ENCODE measurements at regions not wholly inside any gene's neighbourhood (a gene's known extent, or its start where the extent isn't known, plus 50 kb on each side); places are given as distances from the start of the nearest gene placed in this dataset.

DNA sequence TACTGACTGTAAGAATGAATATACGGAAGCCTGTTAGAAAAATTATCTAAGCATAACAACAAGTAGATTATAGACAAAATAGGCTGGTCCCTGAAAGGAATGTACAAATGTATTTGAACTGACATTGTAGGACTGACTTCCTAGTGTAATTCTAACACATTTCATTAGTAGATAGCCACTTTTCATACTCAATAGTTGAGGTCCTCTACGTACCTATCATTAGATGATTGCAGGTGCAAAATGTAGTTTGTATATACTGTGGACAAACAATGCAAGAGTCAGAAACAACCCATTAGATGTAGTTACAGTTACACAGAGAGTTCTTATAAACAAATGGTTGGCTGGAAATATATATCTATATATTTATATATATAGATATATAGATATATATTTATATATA, 402.3 kb upstream of the SLITRK6 start:
- DNase-seq (ENCODE audit: low read depth, low spot score), result no peak
- H3K36me3 ChIP-seq (ENCODE audit: control insufficient read depth, insufficient read depth, low read length), result no peaks in the 10 kb centered on the region

DNA sequence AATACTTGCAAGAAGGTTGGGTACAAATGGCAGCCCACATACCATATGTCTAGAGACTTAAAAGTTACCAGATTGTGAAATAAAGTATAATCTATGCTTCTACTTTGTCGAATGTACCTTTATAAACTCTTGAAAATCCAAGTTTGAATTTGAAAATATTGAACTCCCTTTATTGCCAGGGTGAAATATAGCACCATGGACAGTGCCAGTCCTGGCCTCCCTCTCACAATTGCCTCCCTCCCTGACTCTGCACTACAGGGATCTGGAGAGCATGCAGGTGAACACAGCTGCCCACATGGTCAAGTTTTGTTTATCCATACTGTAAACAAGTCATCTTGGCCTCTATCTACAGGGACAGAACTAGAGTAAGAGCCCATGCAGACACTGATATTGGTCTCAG, 394.1 kb upstream of the SLITRK6 start:
- peaks cover 2% of the 10 kb centered on the region; the same call in 1 of the 2 replicates for H3K4me1 ChIP-seq (ENCODE audit: control insufficient read depth, insufficient read depth, low read length)
- WGBS (ENCODE audit: insufficient coverage, insufficient read length), result no CpG with 5 or more reads among the region's 1 CpG
- no peaks in the 10 kb centered on the region for H3K9me3 ChIP-seq (ENCODE audit: control insufficient read depth, insufficient read depth, low read length)
- DNase-seq (ENCODE audit: low read depth, low spot score), result no peak
- no peaks in the 10 kb centered on the region for H3K27me3 ChIP-seq (ENCODE audit: control insufficient read depth, insufficient read depth, low read length)
- no peak overlapping the region for H3K4me3 ChIP-seq (ENCODE audit: low read length)
- H3K27ac ChIP-seq (ENCODE audit: low read length), result no peak overlapping the region
- H3K36me3 ChIP-seq (ENCODE audit: control insufficient read depth, insufficient read depth, low read length), result no peaks in the 10 kb centered on the region

More for the DNA sequence above, 402.3 kb upstream of the SLITRK6 start:
- H3K9me3 ChIP-seq (ENCODE audit: control insufficient read depth, insufficient read depth, low read length), result no peaks in the 10 kb centered on the region
- H3K27ac ChIP-seq (ENCODE audit: low read length), result no peak overlapping the region
- no peaks in the 10 kb centered on the region for H3K4me1 ChIP-seq (ENCODE audit: control insufficient read depth, insufficient read depth, low read length)
- no peak overlapping the region for H3K4me3 ChIP-seq (ENCODE audit: low read length)
- H3K27me3 ChIP-seq (ENCODE audit: control insufficient read depth, insufficient read depth, low read length), result no peaks in the 10 kb centered on the region
- no CpG with 5 or more reads among the region's 2 CpGs for WGBS (ENCODE audit: insufficient coverage, insufficient read length)

DNA sequence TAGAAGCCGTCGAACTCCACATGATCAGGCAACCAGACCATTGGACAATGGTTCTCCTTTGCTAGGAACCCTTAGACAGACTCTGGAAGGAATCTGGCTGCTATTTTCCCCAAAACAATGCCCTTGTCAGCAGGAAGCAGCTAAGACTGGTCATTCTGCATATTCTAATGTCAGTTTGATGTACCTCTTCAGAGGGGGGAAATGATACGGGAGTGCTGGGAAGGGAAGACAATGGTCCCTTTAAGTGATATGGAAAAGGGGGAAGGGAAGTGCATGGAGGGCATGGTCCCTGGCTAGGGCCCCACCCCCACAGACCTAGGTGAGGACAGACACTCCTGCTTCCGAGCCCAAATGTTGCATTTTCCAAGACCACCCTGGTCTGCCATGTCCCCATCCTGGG, 389.0 kb upstream of the SLITRK6 start:
- WGBS (ENCODE audit: insufficient coverage, insufficient read length), result no CpG with 5 or more reads among the region's 4 CpGs
- no peaks in the 10 kb centered on the region for H3K27me3 ChIP-seq (ENCODE audit: control insufficient read depth, insufficient read depth, low read length)
- DNase-seq (ENCODE audit: low read depth, low spot score), result no peak
- peaks cover 2% of the 10 kb centered on the region; the same call in 1 of the 2 replicates for H3K4me1 ChIP-seq (ENCODE audit: control insufficient read depth, insufficient read depth, low read length)
- H3K27ac ChIP-seq (ENCODE audit: low read length), result no peak overlapping the region
- no peaks in the 10 kb centered on the region for H3K36me3 ChIP-seq (ENCODE audit: control insufficient read depth, insufficient read depth, low read length)
- no peak overlapping the region for H3K4me3 ChIP-seq (ENCODE audit: low read length)
- no peaks in the 10 kb centered on the region for H3K9me3 ChIP-seq (ENCODE audit: control insufficient read depth, insufficient read depth, low read length)

DNA sequence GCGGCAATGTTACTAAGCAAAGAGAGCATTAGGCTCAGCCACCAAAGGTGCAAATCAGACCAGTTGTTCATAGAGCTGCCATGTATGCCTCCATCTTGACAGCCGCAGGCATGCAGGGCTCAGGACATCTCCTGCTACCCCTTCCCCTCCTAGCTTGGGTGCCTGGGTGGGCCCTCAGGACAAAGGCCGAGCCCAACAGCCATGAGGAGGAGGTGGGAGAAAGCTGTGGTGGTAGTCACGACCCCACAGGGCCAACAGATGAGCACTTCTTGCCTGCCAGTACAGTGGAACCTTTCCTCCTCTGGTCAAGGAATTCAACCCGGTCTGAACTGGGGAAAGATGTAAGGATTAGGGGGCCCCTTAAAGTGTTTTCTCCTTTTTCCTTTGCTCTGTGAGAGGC, 386.4 kb upstream of the SLITRK6 start:
- Histone ChIP-seq H3K4me3 (ENCODE audit: low read length) (no peak overlapping the region), H3K27me3 (ENCODE audit: control insufficient read depth, insufficient read depth, low read length) (no peaks in the 10 kb centered on the region), H3K27ac (ENCODE audit: low read length) (no peak overlapping the region), H3K4me1 (ENCODE audit: control insufficient read depth, insufficient read depth, low read length) (peaks cover 2% of the 10 kb centered on the region; the same call in 1 of the 2 replicates), H3K36me3 (ENCODE audit: control insufficient read depth, insufficient read depth, low read length) (no peaks in the 10 kb centered on the region), H3K9me3 (ENCODE audit: control insufficient read depth, insufficient read depth, low read length) (no peaks in the 10 kb centered on the region)
- no CpG with 5 or more reads among the region's 5 CpGs for WGBS (ENCODE audit: insufficient coverage, insufficient read length)
- DNase-seq (ENCODE audit: low read depth, low spot score), result no peak

DNA sequence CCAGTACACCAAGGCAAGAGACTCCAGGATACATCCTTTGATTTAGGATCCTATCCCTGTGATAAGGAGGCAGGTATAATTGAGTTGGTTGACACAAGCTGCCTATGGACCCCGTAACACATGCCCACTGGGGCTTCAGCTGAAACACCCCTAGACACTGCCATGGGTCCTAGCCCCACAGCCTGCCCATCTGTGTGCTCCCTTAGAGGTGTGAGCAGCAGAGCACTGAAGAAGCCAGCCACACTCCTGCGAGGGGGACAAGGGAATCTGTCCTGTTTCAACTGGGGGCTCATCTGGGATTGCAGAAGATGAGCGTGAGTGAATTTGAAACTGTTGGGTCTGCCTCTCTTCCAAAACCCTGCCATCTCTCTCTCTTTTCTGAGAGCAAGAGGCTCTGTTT, 385.9 kb upstream of the SLITRK6 start:
- Histone ChIP-seq H3K4me1 (ENCODE audit: control insufficient read depth, insufficient read depth, low read length) (peaks cover 2% of the 10 kb centered on the region; the same call in 1 of the 2 replicates), H3K27ac (ENCODE audit: low read length) (no peak overlapping the region), H3K36me3 (ENCODE audit: control insufficient read depth, insufficient read depth, low read length) (no peaks in the 10 kb centered on the region), H3K27me3 (ENCODE audit: control insufficient read depth, insufficient read depth, low read length) (no peaks in the 10 kb centered on the region), H3K9me3 (ENCODE audit: control insufficient read depth, insufficient read depth, low read length) (no peaks in the 10 kb centered on the region), H3K4me3 (ENCODE audit: low read length) (no peak overlapping the region)
- no CpG with 5 or more reads among the region's 3 CpGs for WGBS (ENCODE audit: insufficient coverage, insufficient read length)
- no peak for DNase-seq (ENCODE audit: low read depth, low spot score)

DNA sequence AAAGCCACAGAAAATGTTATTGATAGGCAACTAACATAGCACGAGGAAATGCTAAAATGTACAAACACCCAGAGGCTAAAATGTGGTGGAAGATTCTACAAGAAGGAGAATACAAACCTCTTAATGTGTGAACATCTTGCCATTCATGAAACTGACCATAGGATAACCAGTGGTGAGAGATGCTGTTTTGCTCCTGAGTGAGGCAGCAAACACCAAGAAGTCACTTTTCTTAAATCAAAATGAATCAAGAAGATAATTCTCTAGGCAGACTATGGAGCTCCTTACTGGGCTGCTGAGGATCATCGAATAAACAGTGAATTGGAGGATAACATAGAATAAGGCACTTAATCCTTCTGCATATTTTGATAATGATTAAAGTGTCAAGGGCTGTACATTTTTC, 375.4 kb upstream of the SLITRK6 start:
- Histone ChIP-seq H3K9me3 (ENCODE audit: control insufficient read depth, insufficient read depth, low read length) (no peaks in the 10 kb centered on the region), H3K27me3 (ENCODE audit: control insufficient read depth, insufficient read depth, low read length) (no peaks in the 10 kb centered on the region), H3K4me1 (ENCODE audit: control insufficient read depth, insufficient read depth, low read length) (no peaks in the 10 kb centered on the region), H3K27ac (ENCODE audit: low read length) (no peak overlapping the region), H3K36me3 (ENCODE audit: control insufficient read depth, insufficient read depth, low read length) (no peaks in the 10 kb centered on the region), H3K4me3 (ENCODE audit: low read length) (no peak overlapping the region)
- no CpG with 5 or more reads among the region's 2 CpGs for WGBS (ENCODE audit: insufficient coverage, insufficient read length)
- no peak for DNase-seq (ENCODE audit: low read depth, low spot score)

DNA sequence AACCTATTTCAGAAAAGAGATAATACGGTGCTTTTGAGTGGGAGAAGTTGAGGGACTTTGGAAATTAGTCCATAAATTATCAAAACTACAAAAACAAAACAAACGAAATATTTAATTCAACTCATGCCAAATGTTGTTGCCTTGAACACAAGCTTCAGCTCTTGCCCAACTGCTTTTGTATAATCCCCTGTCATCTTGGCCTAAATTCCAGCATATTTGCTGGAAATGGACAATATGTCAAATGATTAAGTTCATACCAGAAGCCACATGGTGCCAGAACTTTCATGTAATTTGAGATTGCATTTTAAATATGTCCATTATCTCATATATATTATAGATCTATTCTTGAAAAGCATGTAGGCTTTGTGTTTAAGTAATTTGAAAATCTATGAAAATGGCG, 373.7 kb upstream of the SLITRK6 start:
- no peak for DNase-seq (ENCODE audit: low read depth, low spot score)
- no peaks in the 10 kb centered on the region for H3K27me3 ChIP-seq (ENCODE audit: control insufficient read depth, insufficient read depth, low read length)
- H3K9me3 ChIP-seq (ENCODE audit: control insufficient read depth, insufficient read depth, low read length), result no peaks in the 10 kb centered on the region
- H3K4me1 ChIP-seq (ENCODE audit: control insufficient read depth, insufficient read depth, low read length), result no peaks in the 10 kb centered on the region
- no CpG with 5 or more reads among the region's 3 CpGs for WGBS (ENCODE audit: insufficient coverage, insufficient read length)
- no peaks in the 10 kb centered on the region for H3K36me3 ChIP-seq (ENCODE audit: control insufficient read depth, insufficient read depth, low read length)
- H3K27ac ChIP-seq (ENCODE audit: low read length), result no peak overlapping the region
- no peak overlapping the region for H3K4me3 ChIP-seq (ENCODE audit: low read length)

DNA sequence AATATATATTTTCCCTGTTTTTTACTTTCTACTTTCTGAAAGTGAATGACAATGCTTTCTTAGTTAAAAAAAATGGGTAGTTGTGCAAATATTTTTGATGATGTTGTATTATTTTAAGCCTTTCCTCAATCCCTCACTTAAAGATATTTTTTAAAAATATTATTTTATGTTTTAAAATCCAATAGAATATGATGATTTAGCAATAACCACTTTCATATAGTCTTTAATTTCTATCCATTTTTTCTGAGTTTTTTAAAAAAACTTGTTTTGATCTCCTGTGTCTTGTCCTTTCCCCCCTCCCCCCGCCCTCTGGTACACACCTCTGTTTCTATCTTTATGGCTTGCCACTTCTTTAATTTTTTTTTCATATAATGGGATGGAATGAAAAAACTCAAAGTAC, 362.0 kb upstream of the SLITRK6 start:
- Histone ChIP-seq H3K9me3 (ENCODE audit: control insufficient read depth, insufficient read depth, low read length) (no peaks in the 10 kb centered on the region), H3K4me1 (ENCODE audit: control insufficient read depth, insufficient read depth, low read length) (no peaks in the 10 kb centered on the region), H3K27me3 (ENCODE audit: control insufficient read depth, insufficient read depth, low read length) (no peaks in the 10 kb centered on the region), H3K4me3 (ENCODE audit: low read length) (no peak overlapping the region), H3K36me3 (ENCODE audit: control insufficient read depth, insufficient read depth, low read length) (no peaks in the 10 kb centered on the region), H3K27ac (ENCODE audit: low read length) (no peak overlapping the region)
- WGBS (ENCODE audit: insufficient coverage, insufficient read length), result no CpG with 5 or more reads among the region's 1 CpG
- no peak for DNase-seq (ENCODE audit: low read depth, low spot score)

DNA sequence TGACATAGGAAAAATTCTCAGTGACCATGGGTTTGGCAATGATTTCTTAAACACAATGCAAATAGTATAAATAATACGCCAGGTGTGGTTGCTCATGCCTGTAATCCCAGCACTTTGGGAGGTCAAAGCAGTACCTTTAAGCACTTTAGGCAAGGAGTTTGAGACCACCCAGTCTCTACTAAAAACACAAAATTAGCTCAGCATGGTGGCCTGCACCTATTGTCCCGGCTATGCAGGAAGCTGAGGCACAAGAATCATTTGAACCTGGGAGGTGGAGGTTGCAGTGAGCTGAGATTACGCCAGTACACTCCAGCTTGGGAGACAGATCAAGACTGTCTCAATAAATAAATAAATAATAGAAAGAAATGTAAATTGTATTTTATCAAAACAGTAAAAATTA, 356.5 kb upstream of the SLITRK6 start:
- WGBS (ENCODE audit: insufficient coverage, insufficient read length), result no CpG with 5 or more reads among the region's 3 CpGs
- DNase-seq (ENCODE audit: low read depth, low spot score), result no peak
- H3K4me1 ChIP-seq (ENCODE audit: control insufficient read depth, insufficient read depth, low read length), result no peaks in the 10 kb centered on the region

DNA sequence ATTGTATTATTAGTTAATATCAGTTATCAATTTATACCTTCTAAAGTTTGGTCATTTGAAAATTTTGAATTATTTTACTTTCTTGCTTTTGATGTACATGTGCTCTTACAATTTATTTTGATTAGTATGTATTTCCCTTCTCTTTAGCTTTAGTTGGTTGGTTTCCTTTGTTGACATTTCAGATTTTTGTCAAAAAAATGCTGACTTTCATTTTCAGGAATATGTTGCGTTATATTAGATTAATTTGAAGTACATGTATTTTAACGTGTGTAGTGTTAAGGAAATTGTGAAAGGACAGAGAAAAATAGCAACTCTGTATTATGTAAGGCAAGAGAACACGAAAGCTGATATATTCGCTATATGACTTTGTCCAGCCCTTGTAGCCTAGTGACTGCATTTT, 342.9 kb upstream of the SLITRK6 start:
- no peaks in the 10 kb centered on the region for H3K9me3 ChIP-seq (ENCODE audit: control insufficient read depth, insufficient read depth, low read length)
- no peaks in the 10 kb centered on the region for H3K4me1 ChIP-seq (ENCODE audit: control insufficient read depth, insufficient read depth, low read length)
- no peak overlapping the region for H3K27ac ChIP-seq (ENCODE audit: low read length)
- no peak overlapping the region for H3K4me3 ChIP-seq (ENCODE audit: low read length)
- H3K36me3 ChIP-seq (ENCODE audit: control insufficient read depth, insufficient read depth, low read length), result no peaks in the 10 kb centered on the region
- no peak for DNase-seq (ENCODE audit: low read depth, low spot score)
- H3K27me3 ChIP-seq (ENCODE audit: control insufficient read depth, insufficient read depth, low read length), result no peaks in the 10 kb centered on the region
- WGBS (ENCODE audit: insufficient coverage, insufficient read length), result 100% methylated on average over 4 of the region's 4 CpGs

More for the DNA sequence above, 356.5 kb upstream of the SLITRK6 start:
- no peak overlapping the region for H3K4me3 ChIP-seq (ENCODE audit: low read length)
- no peak overlapping the region for H3K27ac ChIP-seq (ENCODE audit: low read length)
- H3K36me3 ChIP-seq (ENCODE audit: control insufficient read depth, insufficient read depth, low read length), result no peaks in the 10 kb centered on the region
- H3K27me3 ChIP-seq (ENCODE audit: control insufficient read depth, insufficient read depth, low read length), result no peaks in the 10 kb centered on the region
- H3K9me3 ChIP-seq (ENCODE audit: control insufficient read depth, insufficient read depth, low read length), result no peaks in the 10 kb centered on the region

DNA sequence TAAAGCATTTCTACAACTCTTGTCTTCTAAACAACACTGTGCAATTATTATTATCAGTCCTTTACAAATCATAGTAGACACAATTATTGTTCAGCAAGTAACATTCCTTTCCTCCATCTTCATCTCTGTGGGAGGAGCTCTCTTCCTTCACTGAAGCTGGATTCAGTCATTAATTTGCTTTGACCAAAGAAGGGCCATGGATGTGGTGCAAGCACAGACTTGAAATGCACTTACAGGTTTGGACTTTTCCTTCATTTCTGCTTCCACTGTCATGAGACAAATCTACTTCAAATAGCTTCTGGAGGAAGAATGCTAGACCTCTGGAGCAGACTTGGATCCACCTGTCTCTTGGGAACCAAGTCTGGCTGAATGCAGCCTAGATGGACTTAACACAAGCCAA, 336.6 kb upstream of the SLITRK6 start:
- no peaks in the 10 kb centered on the region for H3K9me3 ChIP-seq (ENCODE audit: control insufficient read depth, insufficient read depth, low read length)
- H3K4me1 ChIP-seq (ENCODE audit: control insufficient read depth, insufficient read depth, low read length), result no peaks in the 10 kb centered on the region
- H3K4me3 ChIP-seq (ENCODE audit: low read length), result no peak overlapping the region
- no peak overlapping the region for H3K27ac ChIP-seq (ENCODE audit: low read length)
- H3K27me3 ChIP-seq (ENCODE audit: control insufficient read depth, insufficient read depth, low read length), result no peaks in the 10 kb centered on the region
- H3K36me3 ChIP-seq (ENCODE audit: control insufficient read depth, insufficient read depth, low read length), result no peaks in the 10 kb centered on the region
- no peak for DNase-seq (ENCODE audit: low read depth, low spot score)

Data from iPS DF 6.9 (cell line).